ENCODE measurements at regions not wholly inside any gene's neighbourhood (a gene's known extent, or its start where the extent isn't known, plus 50 kb on each side); places are given as distances from the start of the nearest gene placed in this dataset.
A peak's percentile ranks its signal among the peaks of the same experiment; 100 is the strongest.

DNA sequence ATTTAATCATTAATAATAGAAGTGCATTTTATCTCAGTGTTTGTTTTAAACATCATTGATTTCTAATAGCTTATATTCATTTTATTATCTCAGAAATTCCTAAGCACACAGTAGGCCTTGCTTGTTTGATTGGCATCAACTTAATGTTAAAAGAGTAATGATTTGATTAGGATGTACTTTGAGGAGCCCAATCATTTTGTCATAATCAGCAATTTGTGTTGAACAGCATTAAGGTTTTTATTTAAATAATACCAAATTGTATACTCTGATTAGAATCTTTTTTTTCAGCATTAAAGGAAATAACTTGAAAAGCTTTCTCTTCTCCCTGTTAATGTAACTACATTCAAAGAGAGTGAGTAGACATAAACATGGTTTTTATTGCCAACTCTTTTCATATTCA is 2262.0 kb upstream of the TENM3 start:
- intact Hi-C loops (cut with DNase I; ENCODE audit: low total_unique reads), result no loop called here
- Histone ChIP-seq H3K27ac (no peak overlapping the region), H3K4me3 (no peak overlapping the region), H3K4me1 (no peaks in the 10 kb centered on the region), H3K27me3 (no peaks in the 10 kb centered on the region), H3K9me3 (no peaks in the 10 kb centered on the region), H3K36me3 (ENCODE audit: low read depth, missing control alignments) (no peaks in the 10 kb centered on the region)
- TF ChIP-seq POLR2A (IDR thresholded peaks at IDR 0.05), result no peak
- TF ChIP-seq, protein P1, sequence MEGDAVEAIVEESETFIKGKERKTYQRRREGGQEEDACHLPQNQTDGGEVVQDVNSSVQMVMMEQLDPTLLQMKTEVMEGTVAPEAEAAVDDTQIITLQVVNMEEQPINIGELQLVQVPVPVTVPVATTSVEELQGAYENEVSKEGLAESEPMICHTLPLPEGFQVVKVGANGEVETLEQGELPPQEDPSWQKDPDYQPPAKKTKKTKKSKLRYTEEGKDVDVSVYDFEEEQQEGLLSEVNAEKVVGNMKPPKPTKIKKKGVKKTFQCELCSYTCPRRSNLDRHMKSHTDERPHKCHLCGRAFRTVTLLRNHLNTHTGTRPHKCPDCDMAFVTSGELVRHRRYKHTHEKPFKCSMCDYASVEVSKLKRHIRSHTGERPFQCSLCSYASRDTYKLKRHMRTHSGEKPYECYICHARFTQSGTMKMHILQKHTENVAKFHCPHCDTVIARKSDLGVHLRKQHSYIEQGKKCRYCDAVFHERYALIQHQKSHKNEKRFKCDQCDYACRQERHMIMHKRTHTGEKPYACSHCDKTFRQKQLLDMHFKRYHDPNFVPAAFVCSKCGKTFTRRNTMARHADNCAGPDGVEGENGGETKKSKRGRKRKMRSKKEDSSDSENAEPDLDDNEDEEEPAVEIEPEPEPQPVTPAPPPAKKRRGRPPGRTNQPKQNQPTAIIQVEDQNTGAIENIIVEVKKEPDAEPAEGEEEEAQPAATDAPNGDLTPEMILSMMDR (IDR thresholded peaks at IDR 0.05), result no peak
- no peak for DNase-seq

DNA sequence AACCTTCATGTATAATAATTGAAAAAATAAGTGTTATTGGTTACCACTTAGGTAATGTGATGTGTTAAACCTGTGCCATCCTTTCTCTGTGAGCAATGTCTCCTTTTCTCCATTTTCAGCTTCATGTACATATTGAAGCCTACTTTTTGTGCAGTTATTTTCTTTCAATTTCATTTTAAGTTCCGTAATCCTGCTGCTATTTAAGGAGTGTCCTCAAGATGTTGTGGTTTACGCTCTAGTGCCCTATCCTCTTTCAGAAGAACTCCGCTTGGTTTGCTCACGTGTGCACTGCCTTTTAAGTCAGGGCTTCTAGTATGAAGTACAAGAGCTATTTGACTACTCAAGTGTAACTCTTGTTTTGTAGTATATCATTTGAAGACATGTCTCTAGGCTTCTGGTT is 2253.2 kb upstream of the TENM3 start:
- TF ChIP-seq, protein P1 (IDR thresholded peaks at IDR 0.05), result no peak
- no peak for TF ChIP-seq POLR2A (IDR thresholded peaks at IDR 0.05)
- Histone ChIP-seq H3K4me3 (no peak overlapping the region), H3K27me3 (no peaks in the 10 kb centered on the region), H3K9me3 (no peaks in the 10 kb centered on the region), H3K27ac (no peak overlapping the region), H3K4me1 (no peaks in the 10 kb centered on the region), H3K36me3 (ENCODE audit: low read depth, missing control alignments) (no peaks in the 10 kb centered on the region)
- intact Hi-C loops (cut with DNase I; ENCODE audit: low total_unique reads), result no loop called here
- WGBS, 2 donors, result 54 to 90% methylated on average over 4 of the region's 4 CpGs
- DNase-seq, result no peak

DNA sequence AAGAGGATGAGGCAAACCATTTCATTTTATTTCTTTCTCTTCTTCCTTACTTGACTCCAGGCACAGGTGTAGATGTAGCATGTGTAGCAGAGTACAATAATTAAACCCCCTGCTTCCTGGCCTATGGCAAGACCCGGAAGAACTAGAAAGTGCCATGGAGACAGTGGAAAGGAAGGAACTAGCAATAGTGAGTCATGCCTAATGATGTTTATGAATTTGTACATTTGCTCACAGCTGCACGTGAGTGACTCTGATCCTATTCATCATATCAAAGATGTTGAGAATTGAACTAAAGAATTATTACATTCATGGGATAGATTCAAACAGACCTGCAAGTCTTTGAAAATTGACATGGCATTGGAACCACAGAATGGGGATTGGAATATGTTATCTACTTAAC is 2233.9 kb upstream of the TENM3 start:
- intact Hi-C loops (cut with DNase I; ENCODE audit: low total_unique reads), result no loop called here
- Histone ChIP-seq H3K4me3 (no peak overlapping the region), H3K9me3 (no peaks in the 10 kb centered on the region), H3K4me1 (no peaks in the 10 kb centered on the region), H3K27ac (no peak overlapping the region), H3K36me3 (ENCODE audit: low read depth, missing control alignments) (no peaks in the 10 kb centered on the region), H3K27me3 (no peaks in the 10 kb centered on the region)
- no peak for DNase-seq
- TF ChIP-seq, protein P1 (IDR thresholded peaks at IDR 0.05), result no peak
- no peak for TF ChIP-seq POLR2A (IDR thresholded peaks at IDR 0.05)
- WGBS, 2 donors, result 90 to 92% methylated on average over 2 of the region's 2 CpGs

DNA sequence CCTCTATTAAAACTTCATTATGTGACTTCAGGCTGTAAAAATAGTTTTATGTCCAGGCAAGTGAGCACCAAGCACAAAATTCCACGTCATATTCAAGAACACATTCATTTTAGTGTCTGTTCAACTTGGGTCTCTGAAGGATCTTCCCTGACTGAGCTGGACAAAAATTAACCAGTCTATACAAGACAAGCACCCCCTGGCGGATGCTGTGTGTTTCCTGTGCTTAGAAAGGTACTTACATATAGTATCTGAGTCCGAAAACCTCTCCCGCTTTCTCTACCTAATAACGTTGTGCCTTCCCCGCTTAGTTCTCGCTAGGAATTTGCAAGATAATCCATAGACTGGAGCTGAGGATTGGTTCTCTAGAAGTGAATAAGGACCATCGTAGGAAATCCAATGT is 2214.5 kb upstream of the TENM3 start:
- TF ChIP-seq, protein P1 (IDR thresholded peaks at IDR 0.05), result no peak
- no peak for TF ChIP-seq POLR2A (IDR thresholded peaks at IDR 0.05)
- Histone ChIP-seq H3K9me3 (no peaks in the 10 kb centered on the region), H3K27ac (no peak overlapping the region), H3K4me1 (no peaks in the 10 kb centered on the region), H3K27me3 (no peaks in the 10 kb centered on the region), H3K4me3 (no peak overlapping the region), H3K36me3 (ENCODE audit: low read depth, missing control alignments) (no peaks in the 10 kb centered on the region)
- intact Hi-C loops (cut with DNase I; ENCODE audit: low total_unique reads), result no loop called here
- peak; percentile 75 for DNase-seq
- WGBS, 2 donors, result 46 to 57% methylated on average over 8 of the region's 8 CpGs

DNA sequence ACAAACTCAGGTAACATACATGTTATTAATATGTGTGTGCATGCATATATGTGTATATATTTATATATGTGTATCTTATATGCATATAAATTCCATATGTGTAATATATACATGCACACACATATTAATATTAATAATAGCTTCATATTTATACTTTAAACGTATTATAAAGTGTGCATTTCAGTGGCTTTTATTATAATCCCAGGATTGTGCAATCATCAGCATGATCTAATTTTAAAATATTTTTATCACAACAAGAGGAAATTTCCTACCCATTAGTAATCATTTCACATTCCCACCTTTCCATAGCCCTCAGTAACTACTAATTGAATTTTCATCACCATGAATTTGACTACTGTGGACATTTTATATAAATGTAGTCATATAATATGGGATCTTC is 2211.9 kb upstream of the TENM3 start:
- 94 to 96% methylated on average over 1 of the region's 1 CpG for WGBS, 2 donors
- no peak for DNase-seq
- no peaks in the 10 kb centered on the region for H3K4me1 ChIP-seq
- no peaks in the 10 kb centered on the region for H3K27me3 ChIP-seq
- H3K27ac ChIP-seq, result no peak overlapping the region
- H3K9me3 ChIP-seq, result no peaks in the 10 kb centered on the region
- H3K4me3 ChIP-seq, result no peak overlapping the region
- TF ChIP-seq, protein P1 (IDR thresholded peaks at IDR 0.05), result no peak
- TF ChIP-seq POLR2A (IDR thresholded peaks at IDR 0.05), result no peak
- intact Hi-C loops (cut with DNase I; ENCODE audit: low total_unique reads), result no loop called here
- H3K36me3 ChIP-seq (ENCODE audit: low read depth, missing control alignments), result no peaks in the 10 kb centered on the region
